Adrenal gland (tissue), 9 donors: ENCODE measurements at regions not wholly inside any gene's neighbourhood (a gene's known extent, or its start where the extent isn't known, plus 50 kb on each side); places are given as distances from the start of the nearest gene placed in this dataset.

Experiments used
- DNase-seq, 7 donors: peaks; one replicate each; pipeline ENCODE4 v3.0.0-alpha.2; 2019 to 2020
- H3K27ac ChIP-seq, 5 donors: fragments of 200-600 bp; sonication (generic) in 4 of 5; 1 replicate in 3 of 5; 2 replicates in 2 of 5; pipeline versions ENCODE4 v1.5.1 to v1.8.0; 2016 to 2020; ENCODE audit warnings: mild to moderate bottlenecking in 1 of 5
- H3K27me3 ChIP-seq: fragments of 200-600 bp; 2 replicates; pipeline ENCODE4 v1.8.0; 2021
- H3K36me3 ChIP-seq, 2 donors: fragments of 200-600 bp; replicated peaks in 1 of 2; 1 replicate in 1 of 2; 2 replicates in 1 of 2; pipeline versions ENCODE4 v1.5.1 to v1.8.0; 2018 to 2022
- H3K4me1 ChIP-seq, 2 donors: fragments of 200-600 bp; replicated peaks in 1 of 2; 1 replicate in 1 of 2; 2 replicates in 1 of 2; pipeline versions ENCODE4 v1.5.1 to v1.8.0; 2018 to 2021
- H3K4me3 ChIP-seq, 4 donors: fragments of 200-600 bp; sonication (generic) in 3 of 4; one replicate each; pipeline ENCODE4 v1.5.1; 2016 to 2018
- H3K9me3 ChIP-seq, 3 donors: fragments of 200-600 bp; sonication (generic) in 1 of 3; replicated peaks in 1 of 3; 1 replicate in 2 of 3; 2 replicates in 1 of 3; pipeline versions ENCODE4 v1.5.1 to v1.8.0; 2016 to 2021
- CTCF ChIP-seq, 6 experiments: fragments of 450-650 bp in 4 of 6; fragments of 200-600 bp in 2 of 6; sonication (generic) in 1 of 6; IDR thresholded peaks; 1 replicate in 5 of 6; 2 replicates in 1 of 6; pipeline versions ENCODE4 v1.5.1 to v1.8.0; 2016 to 2021; ENCODE audit warnings: antibody characterized with exemption in 6 of 6, mild to moderate bottlenecking in 2 of 6, moderate library complexity in 1 of 6
- POLR2A ChIP-seq, 2 donors: fragments of 450-650 bp; IDR thresholded peaks; one replicate each; pipeline ENCODE4 v1.6.1; 2017; ENCODE audit warnings: antibody characterized with exemption in 2 of 2, mild to moderate bottlenecking in 2 of 2, moderate library complexity in 1 of 2
- WGBS, 4 donors: extraction: QIAGEN DNeasy Blood & Tissue Kit in 2 of 4; methylation state at CpG; one replicate each; pipeline versions ENCODE4 v1.1.5 to v1.1.7; 2013 to 2017; 5-methylcytosine and 5-hydroxymethylcytosine counted together
- intact Hi-C, 2 donors: fragments of 100-400 bp; cut with DNase I; formaldehyde crosslinking; loops; one replicate each; pipeline versions ENCODE4 v1.14.1 to v1.15.0; 2022 to 2023
- donor health status: healthy with polysubstance abuse.
- donor health status: Bipolar disorder and iron deficiency.
- donor health status: DM: yes; HTN: yes; CAD: no.
- donor health status: DM: no; HTN: no; CAD: no.
- donor health status: DM: no; HTN: no; CAD: no.

- H3K27ac ChIP-seq, result no peak overlapping the region
- H3K4me3 ChIP-seq, result no peak overlapping the region
- no peak for DNase-seq
- no peaks in the 10 kb centered on the region for H3K4me1 ChIP-seq
- no peaks in the 10 kb centered on the region for H3K9me3 ChIP-seq
- no peaks in the 10 kb centered on the region for H3K27me3 ChIP-seq
- TF ChIP-seq CTCF (IDR thresholded peaks at IDR 0.05) (no peak), POLR2A (IDR thresholded peaks at IDR 0.05) (no peak)
- 79 to 93% (median 86%) methylated on average over 3 of the region's 3 CpGs for WGBS, 4 donors
- no peaks in the 10 kb centered on the region for H3K36me3 ChIP-seq
- intact Hi-C loops, result no loop called here
Observed at GRCh38 chr3:182124187-182124586, 412.5 kb downstream of the SOX2 start.

- Histone ChIP-seq H3K36me3 (no peaks in the 10 kb centered on the region), H3K4me3 (no peak overlapping the region), H3K27me3 (no peaks in the 10 kb centered on the region), H3K4me1 (no peaks in the 10 kb centered on the region), H3K9me3 (no peaks in the 10 kb centered on the region), H3K27ac (no peak overlapping the region)
- DNase-seq, result no peak
- 86 to 94% (median 88%) methylated on average over 1 of the region's 1 CpG for WGBS, 4 donors
- intact Hi-C loops, result no loop called here
- TF ChIP-seq CTCF (IDR thresholded peaks at IDR 0.05), result no peak
- TF ChIP-seq POLR2A (IDR thresholded peaks at IDR 0.05), result no peak
Observed at GRCh38 chr3:182124716-182125115, 413.0 kb downstream of the SOX2 start.

- no peaks in the 10 kb centered on the region for H3K9me3 ChIP-seq
- no peaks in the 10 kb centered on the region for H3K27me3 ChIP-seq
- 67 to 72% (median 71%) methylated on average over 9 of the region's 9 CpGs for WGBS, 4 donors
- no peak overlapping the region for H3K27ac ChIP-seq
- TF ChIP-seq POLR2A (IDR thresholded peaks at IDR 0.05) (no peak), CTCF (IDR thresholded peaks at IDR 0.05) (no peak)
- intact Hi-C loops, result no loop called here
- H3K36me3 ChIP-seq, result no peaks in the 10 kb centered on the region
- H3K4me3 ChIP-seq, result no peak overlapping the region
- no peak for DNase-seq
- H3K4me1 ChIP-seq, result no peaks in the 10 kb centered on the region
Observed at GRCh38 chr3:182129740-182130139, 418.0 kb downstream of the SOX2 start.

GRCh38 chr3:182133752-182134151 lies 422.0 kb downstream of the SOX2 start:
- Histone ChIP-seq H3K27me3 (no peaks in the 10 kb centered on the region), H3K36me3 (no peaks in the 10 kb centered on the region), H3K27ac (no peak overlapping the region), H3K9me3 (no peaks in the 10 kb centered on the region), H3K4me1 (no peaks in the 10 kb centered on the region), H3K4me3 (no peak overlapping the region)
- intact Hi-C loops, result no loop called here
- WGBS, 4 donors, result 18 to 38% (median 34%) methylated on average over 2 of the region's 2 CpGs
- DNase-seq, result peak in 1 of 7 donors; percentile 9
- no peak for TF ChIP-seq POLR2A (IDR thresholded peaks at IDR 0.05)

GRCh38 chr3:182135056-182135455 lies 423.3 kb downstream of the SOX2 start:
- TF ChIP-seq CTCF (IDR thresholded peaks at IDR 0.05), result no peak
- TF ChIP-seq POLR2A (IDR thresholded peaks at IDR 0.05), result no peak
- H3K36me3 ChIP-seq, result no peaks in the 10 kb centered on the region
- no peaks in the 10 kb centered on the region for H3K4me1 ChIP-seq
- H3K27ac ChIP-seq, result no peak overlapping the region
- no peak overlapping the region for H3K4me3 ChIP-seq
- no peaks in the 10 kb centered on the region for H3K27me3 ChIP-seq
- WGBS, 4 donors, result 43 to 63% (median 53%) methylated on average over 2 of the region's 2 CpGs
- H3K9me3 ChIP-seq, result no peaks in the 10 kb centered on the region
- intact Hi-C loops, result no loop called here
- DNase-seq, result no peak
